Mesendoderm (in vitro differentiated cells): ENCODE measurements at regions not wholly inside any gene's neighbourhood (a gene's known extent, or its start where the extent isn't known, plus 50 kb on each side); places are given as distances from the start of the nearest gene placed in this dataset.

Source experiments
- DNase-seq: peaks from one replicate; pipeline ENCODE4 v3.0.0; 2013
- H2AK5ac ChIP-seq: 2 replicates; pipeline ENCODE4 v1.6.1; 2013; ENCODE audit warnings: low read length, inconsistent platforms
- H2BK120ac ChIP-seq: 2 replicates; pipeline ENCODE4 v1.6.1; 2013; ENCODE audit warnings: low read depth, mild to moderate bottlenecking, low read length, moderate library complexity, mixed read lengths
- H2BK15ac ChIP-seq: replicated peaks from 2 replicates; pipeline ENCODE4 v1.6.1; 2013; ENCODE audit warnings: low read depth, mild to moderate bottlenecking, moderate library complexity
- H2BK5ac ChIP-seq: 2 replicates; pipeline ENCODE4 v1.6.1; 2013; ENCODE audit warnings: low read length, inconsistent platforms
- H3K18ac ChIP-seq: 2 replicates; pipeline ENCODE4 v1.6.1; 2013; ENCODE audit warnings: mild to moderate bottlenecking, low read length, mixed read lengths
- H3K23ac ChIP-seq: one replicate; pipeline ENCODE4 v1.6.1; 2013; ENCODE audit warnings: low read length
- H3K27ac ChIP-seq: 2 replicates; pipeline ENCODE4 v1.5.1; 2013; ENCODE audit warnings: low read depth, mild to moderate bottlenecking, inconsistent platforms, low read length, moderate library complexity
- H3K27me3 ChIP-seq: 2 replicates; pipeline ENCODE4 v1.6.1; 2013; ENCODE audit warnings: low read length, control low read depth, mild to moderate bottlenecking, inconsistent platforms; ENCODE audit not compliant: insufficient read depth, poor library complexity
- H3K36me3 ChIP-seq: 2 replicates; pipeline ENCODE4 v1.6.1; 2013; ENCODE audit warnings: low read length, inconsistent platforms; ENCODE audit not compliant: control insufficient read depth, insufficient read depth
- H3K4ac ChIP-seq: one replicate; pipeline ENCODE4 v1.6.1; 2013; ENCODE audit warnings: low read depth, mild to moderate bottlenecking, low read length, moderate library complexity
- H3K4me1 ChIP-seq: 2 replicates; pipeline ENCODE4 v1.6.1; 2013; ENCODE audit warnings: low read depth, low read length, inconsistent platforms; ENCODE audit not compliant: control insufficient read depth
- H3K4me2 ChIP-seq: 2 replicates; pipeline ENCODE4 v1.6.1; 2013; ENCODE audit warnings: low read length
- H3K4me3 ChIP-seq: 2 replicates; pipeline ENCODE4 v1.5.1; 2013; ENCODE audit warnings: mild to moderate bottlenecking, low read length
- H3K56ac ChIP-seq: one replicate; pipeline ENCODE4 v1.6.1; 2013; ENCODE audit warnings: low read length
- H3K79me1 ChIP-seq: 2 replicates; pipeline ENCODE4 v1.6.1; 2013; ENCODE audit warnings: low read length, inconsistent platforms
- H3K79me2 ChIP-seq: 2 replicates; pipeline ENCODE4 v1.6.1; 2013; ENCODE audit warnings: mild to moderate bottlenecking, low read length; ENCODE audit not compliant: control insufficient read depth, insufficient read depth
- H3K9ac ChIP-seq: 2 replicates; pipeline ENCODE4 v1.6.1; 2013; ENCODE audit warnings: low read length, inconsistent platforms
- H4K5ac ChIP-seq: one replicate; pipeline ENCODE4 v1.6.1; 2013; ENCODE audit warnings: low read length
- H4K8ac ChIP-seq: one replicate; pipeline ENCODE4 v1.6.1; 2013; ENCODE audit warnings: low read depth, mild to moderate bottlenecking, control low read depth, low read length, moderate library complexity
- WGBS: extraction: QIAGEN DNeasy Blood & Tissue Kit; methylation state at CpG from one replicate; pipeline ENCODE4 v1.1.7; 2013; ENCODE audit warnings: low lambda C conversion rate, missing lambda C conversion rate; ENCODE audit not compliant: insufficient coverage; ENCODE audit errors: extremely low coverage; 5-methylcytosine and 5-hydroxymethylcytosine counted together

GRCh38 chr17:71296005-71296404 is 824.8 kb upstream of the SOX9 start:
- Histone ChIP-seq H2AK5ac (no peak overlapping the region), H3K79me2 (no peaks in the 10 kb centered on the region), H3K27ac (no peak overlapping the region), H3K79me1 (no peaks in the 10 kb centered on the region), H4K5ac (no peak overlapping the region), H3K9ac (no peak overlapping the region), H3K4me2 (no peak overlapping the region), H3K18ac (no peak overlapping the region), H3K36me3 (no peaks in the 10 kb centered on the region), H2BK5ac (no peak overlapping the region), H2BK120ac (no peak overlapping the region), H3K4me3 (no peak overlapping the region), H2BK15ac (no peak overlapping the region), H3K27me3 (peaks cover 2% of the 10 kb centered on the region), H4K8ac (no peak overlapping the region), H3K4ac (no peak overlapping the region), H3K56ac (no peak overlapping the region), H3K23ac (no peak overlapping the region), H3K4me1 (no peaks in the 10 kb centered on the region)
- no CpG with 5 or more reads among the region's 1 CpG for WGBS
- DNase-seq = no peak

- no peaks in the 10 kb centered on the region for H3K79me1 ChIP-seq
- no peaks in the 10 kb centered on the region for H3K4me1 ChIP-seq
- no peak overlapping the region for H4K8ac ChIP-seq
- H3K23ac ChIP-seq = no peak overlapping the region
- H3K4me3 ChIP-seq = no peak overlapping the region
- H3K9ac ChIP-seq = no peak overlapping the region
- H2BK120ac ChIP-seq = no peak overlapping the region
- peaks cover 2% of the 10 kb centered on the region for H3K27me3 ChIP-seq
- no peak overlapping the region for H3K4me2 ChIP-seq
- no peak overlapping the region for H2BK15ac ChIP-seq
- no peak for DNase-seq
- no peak overlapping the region for H3K56ac ChIP-seq
- no peak overlapping the region for H4K5ac ChIP-seq
- no peaks in the 10 kb centered on the region for H3K36me3 ChIP-seq
- H2BK5ac ChIP-seq = no peak overlapping the region
- no peak overlapping the region for H2AK5ac ChIP-seq
- H3K27ac ChIP-seq = no peak overlapping the region
- H3K18ac ChIP-seq = no peak overlapping the region
- H3K4ac ChIP-seq = no peak overlapping the region
- no peaks in the 10 kb centered on the region for H3K79me2 ChIP-seq
These were observed 819.8 kb upstream of the SOX9 start for GRCh38 chr17:71301063-71301462.

GRCh38 chr17:71302721-71303549 is 817.9 kb upstream of the SOX9 start:
- H3K79me1 ChIP-seq = no peaks in the 10 kb centered on the region
- H3K4me1 ChIP-seq = no peaks in the 10 kb centered on the region
- H2AK5ac ChIP-seq = no peak overlapping the region
- H3K4ac ChIP-seq = no peak overlapping the region
- H3K9ac ChIP-seq = no peak overlapping the region
- no peak overlapping the region for H3K27ac ChIP-seq
- H4K8ac ChIP-seq = no peak overlapping the region
- no peaks in the 10 kb centered on the region for H3K36me3 ChIP-seq
- no CpG with 5 or more reads among the region's 9 CpGs for WGBS
- H3K23ac ChIP-seq = no peak overlapping the region
- no peak overlapping the region for H4K5ac ChIP-seq
- no peak overlapping the region for H2BK120ac ChIP-seq
- no peak overlapping the region for H2BK15ac ChIP-seq
- no peaks in the 10 kb centered on the region for H3K79me2 ChIP-seq
- peak; percentile 13 for DNase-seq
- H2BK5ac ChIP-seq = no peak overlapping the region
- no peak overlapping the region for H3K18ac ChIP-seq
- no peak overlapping the region for H3K4me3 ChIP-seq
- H3K56ac ChIP-seq = no peak overlapping the region
- H3K27me3 ChIP-seq = peaks cover 2% of the 10 kb centered on the region
- H3K4me2 ChIP-seq = no peak overlapping the region

GRCh38 chr17:71304498-71305158 is 816.2 kb upstream of the SOX9 start:
- no peak overlapping the region for H3K4me3 ChIP-seq
- no peak overlapping the region for H3K27ac ChIP-seq
- H4K8ac ChIP-seq = no peak overlapping the region
- H3K4me1 ChIP-seq = no peaks in the 10 kb centered on the region
- H2BK120ac ChIP-seq = no peak overlapping the region
- no peaks in the 10 kb centered on the region for H3K27me3 ChIP-seq
- no peak overlapping the region for H2BK15ac ChIP-seq
- H2BK5ac ChIP-seq = no peak overlapping the region
- no peak overlapping the region for H3K4me2 ChIP-seq
- H3K18ac ChIP-seq = no peak overlapping the region
- peak; percentile 44 for DNase-seq
- no peak overlapping the region for H2AK5ac ChIP-seq
- H4K5ac ChIP-seq = no peak overlapping the region
- no peaks in the 10 kb centered on the region for H3K79me2 ChIP-seq
- no peak overlapping the region for H3K9ac ChIP-seq
- no peaks in the 10 kb centered on the region for H3K79me1 ChIP-seq
- H3K4ac ChIP-seq = no peak overlapping the region
- H3K23ac ChIP-seq = no peak overlapping the region
- no peaks in the 10 kb centered on the region for H3K36me3 ChIP-seq
- no CpG with 5 or more reads among the region's 5 CpGs for WGBS
- H3K56ac ChIP-seq = no peak overlapping the region

- Histone ChIP-seq H2BK15ac (no peak overlapping the region), H3K27me3 (no peaks in the 10 kb centered on the region), H3K4me3 (no peak overlapping the region), H3K4me2 (no peak overlapping the region), H2BK5ac (no peak overlapping the region), H3K4ac (no peak overlapping the region), H4K8ac (no peak overlapping the region), H3K27ac (no peak overlapping the region), H3K18ac (no peak overlapping the region), H3K79me2 (no peaks in the 10 kb centered on the region), H2BK120ac (no peak overlapping the region), H3K79me1 (no peaks in the 10 kb centered on the region), H3K56ac (no peak overlapping the region), H3K36me3 (no peaks in the 10 kb centered on the region), H4K5ac (no peak overlapping the region), H3K9ac (no peak overlapping the region), H3K23ac (no peak overlapping the region), H2AK5ac (no peak overlapping the region), H3K4me1 (no peaks in the 10 kb centered on the region)
- no peak for DNase-seq
- WGBS = no CpG with 5 or more reads among the region's 3 CpGs
These were observed 807.0 kb upstream of the SOX9 start for GRCh38 chr17:71313866-71314265.
